IPS-NIHi7 (cell line): ENCODE measurements at regions not wholly inside any gene's neighbourhood (a gene's known extent, or its start where the extent isn't known, plus 50 kb on each side); places are given as distances from the start of the nearest gene placed in this dataset.

Source experiments
- DNase-seq: peaks from one replicate; pipeline ENCODE4 v3.0.0; 2012; ENCODE audit warnings: mixed read lengths; ENCODE audit errors: extremely low spot score

- no peak for DNase-seq
Observed at GRCh38 chr5:142434322-142434612, 109.4 kb upstream of the SPRY4 start.

GRCh38 chr5:142433526-142434321, 108.9 kb upstream of the SPRY4 start:
- DNase-seq = no peak

- no peak for DNase-seq
Observed at GRCh38 chr5:142432961-142433360, 108.1 kb upstream of the SPRY4 start.

- no peak for DNase-seq
Observed at GRCh38 chr5:142432369-142432863, 107.6 kb upstream of the SPRY4 start.

GRCh38 chr5:142428773-142429473, 104.1 kb upstream of the SPRY4 start:
- DNase-seq = no peak

- no peak for DNase-seq
Observed at GRCh38 chr5:142428036-142428772, 103.4 kb upstream of the SPRY4 start.

- no peak for DNase-seq
Observed at GRCh38 chr5:142427529-142427928, 102.7 kb upstream of the SPRY4 start.

- no peak for DNase-seq
Observed at GRCh38 chr5:142427015-142427364, 102.2 kb upstream of the SPRY4 start.

- DNase-seq = no peak
Observed at GRCh38 chr5:142426129-142427014, 101.6 kb upstream of the SPRY4 start.

GRCh38 chr5:142425286-142426065, 100.7 kb upstream of the SPRY4 start:
- no peak for DNase-seq

- DNase-seq = no peak
Observed at GRCh38 chr5:142422429-142422828, 97.6 kb upstream of the SPRY4 start.

- DNase-seq = no peak
Observed at GRCh38 chr5:142421621-142422397, 97.0 kb upstream of the SPRY4 start.

- no peak for DNase-seq
Observed at GRCh38 chr5:142421228-142421617, 96.4 kb upstream of the SPRY4 start.

GRCh38 chr5:142420561-142421227, 95.9 kb upstream of the SPRY4 start:
- no peak for DNase-seq

- no peak for DNase-seq
Observed at GRCh38 chr5:142412581-142412980, 87.8 kb upstream of the SPRY4 start.

- no peak for DNase-seq
Observed at GRCh38 chr5:142411656-142412425, 87.0 kb upstream of the SPRY4 start.

- DNase-seq = no peak
Observed at GRCh38 chr5:142411103-142411502, 86.3 kb upstream of the SPRY4 start.

GRCh38 chr5:142408981-142409481, 84.2 kb upstream of the SPRY4 start:
- DNase-seq = no peak

- DNase-seq = no peak
Observed at GRCh38 chr5:142408536-142408935, 83.7 kb upstream of the SPRY4 start.
